GM19324 (cell line): ENCODE measurements at regions not wholly inside any gene's neighbourhood (a gene's known extent, or its start where the extent isn't known, plus 50 kb on each side); places are given as distances from the start of the nearest gene placed in this dataset.
A peak's percentile ranks its signal among the peaks of the same experiment; 100 is the strongest.
"Not testable (repeated sequence)": the region's sequence is repeated elsewhere in the genome, so short reads cannot be mapped to it uniquely, and the experiment has no call there.

Experiments
- ATAC-seq: cut with Tn5 transposase; IDR thresholded peaks from one replicate; pipeline ENCODE4 v1.9.1; 2021; ENCODE audit warnings: mild to moderate bottlenecking, moderate library complexity; ENCODE audit not compliant: unreplicated experiment, low FRiP score

GRCh38 chr2:16058256-16058655 is 117.9 kb downstream of the MYCN start:
- no peak for ATAC-seq

GRCh38 chr2:16057661-16058060 is 117.3 kb downstream of the MYCN start:
- ATAC-seq = no peak

- peak; percentile 90 for ATAC-seq
Observed at GRCh38 chr2:16055848-16056580, 115.7 kb downstream of the MYCN start.

- ATAC-seq = no peak
Observed at GRCh38 chr2:16053437-16054257, 113.3 kb downstream of the MYCN start.

- not testable (repeated sequence) for ATAC-seq
Observed at GRCh38 chr2:16052571-16053052, 112.3 kb downstream of the MYCN start.

GRCh38 chr2:16051841-16052564 is 111.7 kb downstream of the MYCN start:
- no peak for ATAC-seq

GRCh38 chr2:16050908-16051489 is 110.6 kb downstream of the MYCN start:
- no peak for ATAC-seq

GRCh38 chr2:16050261-16050907 is 110.0 kb downstream of the MYCN start:
- no peak for ATAC-seq

GRCh38 chr2:16049406-16049805 is 109.1 kb downstream of the MYCN start:
- ATAC-seq = no peak

- ATAC-seq = no peak
Observed at GRCh38 chr2:16048466-16048865, 108.1 kb downstream of the MYCN start.

- no peak for ATAC-seq
Observed at GRCh38 chr2:16047701-16048100, 107.4 kb downstream of the MYCN start.

- ATAC-seq = no peak
Observed at GRCh38 chr2:16046649-16047048, 106.3 kb downstream of the MYCN start.

GRCh38 chr2:16045653-16046352 is 105.5 kb downstream of the MYCN start:
- ATAC-seq = no peak

GRCh38 chr2:16044946-16045456 is 104.7 kb downstream of the MYCN start:
- no peak for ATAC-seq

GRCh38 chr2:16043627-16044026 is 103.3 kb downstream of the MYCN start:
- ATAC-seq = no peak

- ATAC-seq = no peak
Observed at GRCh38 chr2:16043192-16043591, 102.8 kb downstream of the MYCN start.

- ATAC-seq = no peak
Observed at GRCh38 chr2:16042201-16042700, 101.9 kb downstream of the MYCN start.

GRCh38 chr2:16040271-16041010 is 100.1 kb downstream of the MYCN start:
- ATAC-seq = no peak
